H9 (cell line): ENCODE measurements at regions not wholly inside any gene's neighbourhood (a gene's known extent, or its start where the extent isn't known, plus 50 kb on each side); places are given as distances from the start of the nearest gene placed in this dataset.

ENCODE experiments used
- DNase-seq: peaks from one replicate; pipeline ENCODE4 v3.0.0-alpha.2; 2017
- H2AFZ ChIP-seq: one replicate; pipeline ENCODE4 v1.6.1; 2013; ENCODE audit warnings: mild to moderate bottlenecking, low read length, control low read depth, moderate library complexity
- H2AK5ac ChIP-seq: 2 replicates; pipeline ENCODE4 v1.6.1; 2013; ENCODE audit warnings: low read length, control low read depth, mixed read lengths; ENCODE audit not compliant: insufficient read length
- H2BK120ac ChIP-seq: one replicate; pipeline ENCODE4 v1.6.1; 2013; ENCODE audit warnings: low read depth, mild to moderate bottlenecking, low read length, control low read depth, inconsistent platforms; ENCODE audit not compliant: poor library complexity, severe bottlenecking
- H2BK12ac ChIP-seq: 2 replicates; pipeline ENCODE4 v1.6.1; 2013; ENCODE audit warnings: low read length, control low read depth, mixed read lengths, low read depth; ENCODE audit not compliant: insufficient read length
- H2BK15ac ChIP-seq: 2 replicates; pipeline ENCODE4 v1.6.1; 2013; ENCODE audit warnings: low read depth, low read length, control low read depth
- H2BK20ac ChIP-seq: one replicate; pipeline ENCODE4 v1.6.1; 2013; ENCODE audit warnings: low read depth, mild to moderate bottlenecking, low read length, control low read depth, inconsistent platforms; ENCODE audit not compliant: poor library complexity, severe bottlenecking
- H2BK5ac ChIP-seq: 2 replicates; pipeline ENCODE4 v1.6.1; 2013; ENCODE audit warnings: low read length, control low read depth, mixed read lengths; ENCODE audit not compliant: insufficient read length
- H3K14ac ChIP-seq: 2 replicates; pipeline ENCODE4 v1.6.1; 2013; ENCODE audit warnings: low read length, control low read depth; ENCODE audit not compliant: insufficient read depth
- H3K18ac ChIP-seq: 2 replicates; pipeline ENCODE4 v1.6.1; 2013; ENCODE audit warnings: low read depth, mild to moderate bottlenecking, mixed read lengths, low read length, control low read depth; ENCODE audit not compliant: insufficient read length
- H3K23ac ChIP-seq: 2 replicates; pipeline ENCODE4 v1.6.1; 2013; ENCODE audit warnings: low read length, control low read depth, mixed read lengths, low read depth; ENCODE audit not compliant: insufficient read length
- H3K23me2 ChIP-seq: 2 replicates; pipeline ENCODE4 v1.6.1; 2013; ENCODE audit warnings: low read depth, mild to moderate bottlenecking, mixed read lengths, low read length, control low read depth; ENCODE audit not compliant: insufficient read length, poor library complexity, severe bottlenecking
- H3K27ac ChIP-seq: 2 replicates; pipeline ENCODE4 v1.5.1; 2013; ENCODE audit warnings: low read length, control low read depth, mixed read lengths, low read depth; ENCODE audit not compliant: insufficient read length
- H3K27me3 ChIP-seq: 2 replicates; pipeline ENCODE4 v1.6.1; 2013; ENCODE audit warnings: low read length, control low read depth, inconsistent platforms; ENCODE audit not compliant: insufficient read depth
- H3K4ac ChIP-seq: 2 replicates; pipeline ENCODE4 v1.6.1; 2013; ENCODE audit warnings: low read depth, mild to moderate bottlenecking, control low read depth, inconsistent platforms, low read length, moderate library complexity
- H3K4me1 ChIP-seq: 2 replicates; pipeline ENCODE4 v1.6.1; 2013; ENCODE audit warnings: low read length, control low read depth, inconsistent platforms; ENCODE audit not compliant: insufficient read depth
- H3K4me2 ChIP-seq: 2 replicates; pipeline ENCODE4 v1.6.1; 2013; ENCODE audit warnings: low read length, control low read depth, mixed read lengths; ENCODE audit not compliant: insufficient read length, insufficient read depth
- H3K56ac ChIP-seq: 2 replicates; pipeline ENCODE4 v1.6.1; 2013; ENCODE audit warnings: low read depth, mild to moderate bottlenecking, mixed read lengths, low read length, control low read depth; ENCODE audit not compliant: insufficient read length
- H3K79me1 ChIP-seq: 2 replicates; pipeline ENCODE4 v1.6.1; 2013; ENCODE audit warnings: low read depth, mild to moderate bottlenecking, moderate library complexity, low read length, control low read depth, inconsistent platforms; ENCODE audit not compliant: insufficient read depth, poor library complexity, severe bottlenecking
- H3K79me2 ChIP-seq: 2 replicates; pipeline ENCODE4 v1.6.1; 2013; ENCODE audit warnings: low read length, control low read depth, inconsistent platforms; ENCODE audit not compliant: insufficient read depth
- H3K9ac ChIP-seq: 2 replicates; pipeline ENCODE4 v1.6.1; 2013; ENCODE audit warnings: low read length, control low read depth, mixed read lengths; ENCODE audit not compliant: insufficient read length; ENCODE audit errors: extremely low read depth
- H3K9me3 ChIP-seq: one replicate; pipeline ENCODE4 v1.6.1; 2013; ENCODE audit warnings: low read depth, low read length, inconsistent platforms; ENCODE audit not compliant: control insufficient read depth
- H3T11ph ChIP-seq: one replicate; pipeline ENCODE4 v1.6.1; 2013; ENCODE audit warnings: mild to moderate bottlenecking, low read length, control low read depth, inconsistent platforms
- H4K20me1 ChIP-seq: one replicate; pipeline ENCODE4 v1.6.1; 2013; ENCODE audit not compliant: control insufficient read depth, insufficient read length, insufficient read depth
- H4K5ac ChIP-seq: 2 replicates; pipeline ENCODE4 v1.6.1; 2013; ENCODE audit warnings: low read depth, mild to moderate bottlenecking, mixed read lengths, low read length, control low read depth; ENCODE audit not compliant: insufficient read length
- H4K8ac ChIP-seq: replicated peaks from 2 replicates; pipeline ENCODE4 v1.6.1; 2013; ENCODE audit warnings: low read length, control low read depth, mixed read lengths, low read depth; ENCODE audit not compliant: insufficient read length
- H4K91ac ChIP-seq: 2 replicates; pipeline ENCODE4 v1.6.1; 2013; ENCODE audit warnings: low read depth, mild to moderate bottlenecking, moderate library complexity, mixed read lengths, low read length, control low read depth; ENCODE audit not compliant: insufficient read length
- H3K27ac Mint-ChIP-seq, 3 experiments: 2 replicates in 2 of 3; 3 replicates in 1 of 3; pipeline ENCODE4 v1.8.0; 2020 to 2021; ENCODE audit warnings: mixed read lengths in 3 of 3, mild to moderate bottlenecking in 1 of 3, moderate library complexity in 1 of 3
- H3K27me3 Mint-ChIP-seq: 2 replicates; pipeline ENCODE4 v1.8.0; 2021; ENCODE audit warnings: low read depth, mild to moderate bottlenecking, moderate library complexity, mixed read lengths
- H3K36me3 Mint-ChIP-seq, 3 experiments: 2 replicates in 2 of 3; 3 replicates in 1 of 3; pipeline ENCODE4 v1.8.0; 2020 to 2021; ENCODE audit warnings: low read depth in 3 of 3, mixed read lengths in 3 of 3; ENCODE audit not compliant: insufficient read depth in 1 of 3
- H3K4me1 Mint-ChIP-seq, 2 experiments: 2 replicates each; pipeline ENCODE4 v1.8.0; 2020; ENCODE audit warnings: mixed read lengths in 2 of 2
- H3K4me3 Mint-ChIP-seq, 2 experiments: 2 replicates in 1 of 2; 3 replicates in 1 of 2; pipeline ENCODE4 v1.8.0; 2020 to 2021; ENCODE audit warnings: mild to moderate bottlenecking in 2 of 2, mixed read lengths in 2 of 2, moderate library complexity in 1 of 2
- H3K9me3 Mint-ChIP-seq, 2 experiments: 2 replicates in 1 of 2; 3 replicates in 1 of 2; pipeline ENCODE4 v1.8.0; 2020; ENCODE audit warnings: mild to moderate bottlenecking in 2 of 2, mixed read lengths in 2 of 2, moderate library complexity in 1 of 2
- CTCF ChIP-seq: fragments of 200-600 bp; sonication (generic); conservative IDR thresholded peaks from 3 replicates; pipeline ENCODE4 v1.8.0; 2021; ENCODE audit warnings: antibody characterized with exemption, mild to moderate bottlenecking
- WGBS: extraction: QIAGEN DNeasy Blood & Tissue Kit; methylation state at CpG from one replicate; pipeline ENCODE4 v1.1.7; 2013; ENCODE audit warnings: missing lambda C conversion rate, low lambda C conversion rate, mixed read lengths; ENCODE audit not compliant: insufficient read length; ENCODE audit errors: extremely low coverage; 5-methylcytosine and 5-hydroxymethylcytosine counted together

GRCh38 chr5:167478188-167478587, 813.3 kb upstream of the WWC1 start:
- Mint-ChIP-seq H3K9me3 (no peaks in the 10 kb centered on the region), H3K36me3 (no peaks in the 10 kb centered on the region), H3K4me1 (peaks cover 0 to 4% of the 10 kb centered on the region in 2 experiments; a peak in 1 of 4 replicates), H3K27ac (no peak overlapping the region), H3K27me3 (no peaks in the 10 kb centered on the region), H3K4me3 (no peak overlapping the region)
- Histone ChIP-seq H2AK5ac (no peak overlapping the region), H3K27me3 (no peaks in the 10 kb centered on the region), H4K5ac (no peak overlapping the region), H4K8ac (no peak overlapping the region), H3K9ac (no peak overlapping the region), H3K79me1 (no peaks in the 10 kb centered on the region), H4K20me1 (no peaks in the 10 kb centered on the region), H3K56ac (no peak overlapping the region), H3K4ac (no peak overlapping the region), H3K4me2 (no peak overlapping the region), H3K14ac (no peak overlapping the region), H3K79me2 (no peaks in the 10 kb centered on the region), H3K23me2 (no peaks in the 10 kb centered on the region), H3K27ac (no peak overlapping the region), H2BK15ac (no peak overlapping the region), H3K23ac (no peak overlapping the region), H2BK20ac (no peak overlapping the region), H3T11ph (no peak overlapping the region), H3K4me1 (no peaks in the 10 kb centered on the region), H3K18ac (no peak overlapping the region), H2BK12ac (no peak overlapping the region), H2AFZ (no peak overlapping the region), H4K91ac (no peak overlapping the region), H3K9me3 (no peaks in the 10 kb centered on the region), H2BK5ac (no peak overlapping the region), H2BK120ac (no peak overlapping the region)
- no peak for TF ChIP-seq CTCF
- no CpG with 5 or more reads among the region's 2 CpGs for WGBS
- DNase-seq: no peak
